Right ventricle myocardium inferior (tissue), 1 donor: ENCODE measurements at regions not wholly inside any gene's neighbourhood (a gene's known extent, or its start where the extent isn't known, plus 50 kb on each side); places are given as distances from the start of the nearest gene placed in this dataset.

ENCODE experiments used
- ATAC-seq: fragments of 200-7000 bp; cut with Tn5 transposase; one replicate; pipeline ENCODE4 v1.9.1; 2020; ENCODE audit warnings: mild to moderate bottlenecking, moderate library complexity
- DNase-seq: peaks from one replicate; pipeline ENCODE4 v3.0.0; 2021; ENCODE audit errors: missing footprints
- intact Hi-C: fragments of 100-400 bp; cut with DNase I; formaldehyde crosslinking; loops from one replicate; pipeline ENCODE4 v1.11.0; 2022
- donor health status: DM: no; HTN: yes; CAD: no; lungs with severe emphysema.

DNA sequence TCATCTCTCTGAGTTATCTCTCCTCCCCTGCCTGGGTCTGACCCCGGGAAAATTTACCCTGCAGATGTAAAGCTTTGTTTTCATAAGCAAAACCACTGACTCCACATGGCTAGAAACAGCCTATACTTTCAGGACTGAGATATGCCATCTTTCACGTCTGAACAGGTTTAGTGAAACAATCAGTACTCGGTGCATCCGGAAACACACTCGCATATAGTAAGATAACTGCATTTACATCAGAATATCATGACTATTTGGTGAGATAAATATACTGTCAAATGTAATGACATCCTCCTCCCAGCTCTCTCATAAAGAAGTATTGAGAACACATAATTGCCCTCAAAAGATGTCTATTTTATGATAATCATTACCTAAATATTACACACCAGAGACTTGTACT is 172.8 kb downstream of the EFNB2 start:
- DNase-seq = no peak
- intact Hi-C loops = no loop called here
- no peak for ATAC-seq

DNA sequence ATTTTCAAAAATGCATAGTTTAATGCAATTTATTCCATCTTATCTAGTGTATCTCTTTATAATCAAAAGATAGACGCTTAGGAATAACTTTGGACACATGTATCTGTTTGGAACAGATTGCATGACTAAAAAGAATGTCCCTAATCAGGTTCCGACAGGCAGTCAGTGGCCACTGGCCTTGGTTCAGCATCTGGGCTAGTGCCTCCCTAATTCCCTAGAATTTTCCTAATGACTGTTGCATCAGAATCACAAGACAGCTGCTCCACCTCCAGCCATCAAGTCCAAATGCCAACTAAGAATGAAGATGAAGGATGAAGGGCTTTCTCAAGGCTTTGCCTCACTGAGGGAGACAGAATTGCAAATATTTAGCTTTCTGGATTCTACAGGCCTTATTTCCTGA is 173.8 kb downstream of the EFNB2 start:
- no peak for ATAC-seq
- no peak for DNase-seq
- intact Hi-C loops = no loop called here

GRCh38 chr13:106357198-106357597 is 178.3 kb downstream of the EFNB2 start:
- intact Hi-C loops = no loop called here
- DNase-seq (no peak), ATAC-seq (no peak)

GRCh38 chr13:106355866-106356265 is 179.6 kb downstream of the EFNB2 start:
- intact Hi-C loops = no loop called here
- ATAC-seq = no peak

DNA sequence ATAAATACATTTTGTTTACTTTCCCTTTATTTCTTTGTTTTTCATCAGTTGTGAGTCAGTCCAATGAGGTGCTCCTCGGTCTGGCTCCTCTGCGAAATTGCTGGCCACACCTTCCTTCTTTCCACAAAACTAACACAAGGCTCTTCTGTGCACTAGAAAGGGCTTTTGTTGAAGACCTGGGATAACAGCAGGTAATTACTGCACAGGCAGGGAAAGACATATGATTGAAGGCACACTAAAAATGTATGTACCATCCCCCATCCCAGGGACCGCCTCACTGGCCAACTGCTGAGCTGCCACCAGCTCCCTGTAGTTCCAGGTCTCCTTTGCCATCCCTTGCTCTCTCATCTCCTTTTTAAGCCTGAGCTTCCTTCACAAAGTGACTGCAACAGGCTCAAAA is 180.5 kb downstream of the EFNB2 start:
- ATAC-seq = no peak
- DNase-seq = no peak
- intact Hi-C loops = no loop called here

More at GRCh38 chr13:106355866-106356265, 179.6 kb downstream of the EFNB2 start:
- no peak for DNase-seq

DNA sequence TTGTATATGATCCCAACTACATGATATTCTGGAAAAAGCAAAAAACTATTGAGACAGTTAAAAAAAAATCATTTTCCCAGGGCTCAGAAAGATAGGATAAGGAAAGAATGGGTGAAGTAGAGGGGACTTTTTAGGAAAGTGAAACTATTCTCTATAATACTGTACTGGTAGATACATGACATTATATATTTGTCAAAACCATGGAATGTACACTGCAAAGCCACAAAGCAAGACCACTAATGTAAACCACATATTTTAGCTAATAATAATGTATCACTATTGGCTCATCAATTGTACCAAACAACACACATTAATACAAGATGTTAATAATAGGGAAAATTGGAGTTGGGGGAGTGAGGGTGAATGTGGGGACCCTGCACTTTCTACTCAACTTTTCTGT is 182.6 kb downstream of the EFNB2 start:
- ATAC-seq = no peak

GRCh38 chr13:106351251-106351650 is 184.2 kb downstream of the EFNB2 start:
- DNase-seq = no peak
- intact Hi-C loops = no loop called here
- no peak for ATAC-seq

More for the DNA sequence above, 182.6 kb downstream of the EFNB2 start:
- intact Hi-C loops = no loop called here
- no peak for DNase-seq

- intact Hi-C loops = no loop called here
- ATAC-seq (no peak), DNase-seq (no peak)
These were observed 185.3 kb downstream of the EFNB2 start for GRCh38 chr13:106350208-106350607.

DNA sequence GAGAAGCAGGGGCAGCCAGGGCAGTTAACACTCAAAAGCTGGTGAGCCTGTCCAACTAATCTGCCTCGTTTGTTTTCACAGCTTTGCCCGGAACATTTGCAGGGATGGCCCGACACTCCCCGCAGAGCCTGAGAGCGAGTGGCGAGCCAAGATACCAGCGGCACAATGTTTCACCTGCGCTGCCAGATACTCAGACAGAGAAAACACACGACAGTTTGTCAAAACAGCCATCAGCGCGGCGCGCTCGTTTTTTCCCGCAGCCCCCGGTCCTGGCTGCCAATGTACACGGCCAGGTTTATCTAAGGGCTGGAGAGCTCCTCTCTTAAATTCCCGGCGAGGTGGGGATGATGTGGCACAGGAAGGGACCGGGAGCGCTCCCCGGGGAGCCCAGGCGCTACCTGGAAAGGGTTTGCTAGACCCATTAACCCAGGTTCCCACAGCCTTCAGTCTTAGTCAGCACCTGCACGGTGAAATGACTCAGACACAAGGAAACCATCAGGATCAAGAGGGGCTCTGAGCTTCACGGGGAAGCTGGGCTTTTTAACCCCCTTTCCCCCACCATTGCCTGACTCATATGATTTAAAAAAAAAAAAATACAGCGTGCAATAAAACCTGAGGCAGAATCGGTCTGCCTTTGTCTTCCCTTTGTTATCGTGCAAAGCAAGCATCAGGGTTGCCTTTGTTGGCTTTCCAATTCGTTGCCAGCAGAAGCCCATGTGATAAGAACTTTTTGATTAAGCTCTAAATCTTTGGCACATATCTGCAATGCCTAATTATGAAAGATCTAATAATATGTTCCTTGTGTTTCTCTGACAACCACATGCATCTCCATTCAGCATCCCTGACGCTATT is 186.2 kb downstream of the EFNB2 start:
- intact Hi-C loops = no loop called here

GRCh38 chr13:106348075-106348840 is 187.2 kb downstream of the EFNB2 start:
- ATAC-seq (no peak), DNase-seq (no peak)
- intact Hi-C loops = no loop called here

More for the DNA sequence above, 186.2 kb downstream of the EFNB2 start:
- no peak for DNase-seq
- no peak for ATAC-seq

- ATAC-seq (no peak), DNase-seq (no peak)
- intact Hi-C loops = no loop called here
These were observed 191.1 kb downstream of the EFNB2 start for GRCh38 chr13:106344342-106344741.

GRCh38 chr13:106343836-106344235 is 191.6 kb downstream of the EFNB2 start:
- DNase-seq (no peak), ATAC-seq (no peak)
- intact Hi-C loops = no loop called here

DNA sequence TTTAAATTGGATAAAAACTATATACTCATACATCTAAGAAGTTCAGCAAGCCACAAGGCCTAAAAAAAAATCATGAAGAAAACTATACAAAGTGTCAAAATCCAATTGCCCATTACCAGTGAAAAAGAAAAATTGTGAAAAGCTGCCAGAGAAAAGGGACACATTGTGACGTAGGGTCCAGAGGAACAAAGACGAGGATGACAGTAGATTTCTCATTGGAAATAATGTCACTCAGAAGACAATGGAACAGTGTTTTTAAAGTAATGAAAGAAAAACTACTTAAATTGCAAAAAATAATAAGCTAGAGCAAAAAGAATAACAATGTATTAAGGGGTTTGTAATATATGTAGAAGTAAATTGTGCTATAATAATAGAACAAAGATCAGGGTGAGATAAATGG is 195.2 kb downstream of the EFNB2 start:
- DNase-seq (no peak), ATAC-seq (no peak)
- intact Hi-C loops = no loop called here

DNA sequence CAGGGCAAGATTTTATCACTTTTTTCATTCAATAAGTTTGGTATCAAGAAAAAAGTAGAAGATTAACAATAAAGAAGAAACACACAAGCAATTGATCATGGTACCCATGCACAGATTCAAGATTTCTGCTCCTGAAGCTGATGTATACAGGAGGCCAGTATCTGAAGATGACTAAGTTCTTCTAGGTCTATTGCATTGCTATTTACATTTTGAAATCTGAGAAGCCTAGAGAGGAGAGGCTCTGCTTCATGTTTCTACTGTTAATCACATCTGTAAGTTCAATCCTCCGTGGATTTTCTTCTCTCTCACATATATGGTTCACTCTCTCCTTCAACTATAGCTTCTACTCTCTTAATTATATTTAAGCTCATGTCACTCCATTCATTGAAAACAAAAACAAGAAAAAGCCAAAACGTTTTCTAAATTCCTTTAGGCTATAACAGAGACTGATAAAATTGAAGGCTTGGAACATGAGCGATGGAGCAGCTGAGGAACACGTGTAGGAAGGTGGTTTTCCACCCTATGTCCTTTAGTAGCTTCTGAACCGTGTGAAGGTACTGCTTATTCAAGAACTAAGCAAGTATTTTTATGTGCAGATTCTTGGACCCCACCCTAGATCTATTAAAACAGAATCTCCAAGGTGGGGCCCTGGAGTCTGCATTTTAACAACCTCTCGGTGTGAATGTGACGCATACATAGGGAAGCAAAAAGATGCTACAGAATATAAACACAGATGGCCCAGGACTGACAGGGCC is 198.2 kb downstream of the EFNB2 start:
- no peak for DNase-seq
- no peak for ATAC-seq
- intact Hi-C loops = no loop called here

GRCh38 chr13:106336668-106337067 is 198.8 kb downstream of the EFNB2 start:
- intact Hi-C loops = no loop called here
- ATAC-seq = no peak

DNA sequence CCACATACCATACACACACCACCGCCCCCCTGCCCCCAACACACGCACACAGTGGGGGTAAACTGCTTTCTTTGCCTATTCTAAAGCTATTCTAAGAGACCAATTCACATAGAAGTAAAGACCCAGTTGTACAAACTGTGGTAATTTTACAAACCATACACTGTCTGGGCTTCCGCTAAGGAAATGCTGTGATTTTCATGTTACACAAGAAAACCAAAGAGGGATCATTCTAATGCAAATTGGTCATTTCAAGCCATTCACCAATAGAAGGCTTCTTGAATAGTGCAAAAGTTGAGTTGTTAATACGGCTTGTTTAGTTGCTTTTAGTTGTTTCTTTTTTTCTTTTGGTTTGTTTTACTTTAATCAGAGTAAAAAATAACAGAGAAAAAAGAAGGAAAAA is 202.8 kb downstream of the EFNB2 start:
- no peak for DNase-seq
- intact Hi-C loops = no loop called here
- ATAC-seq = no peak

More at GRCh38 chr13:106336668-106337067, 198.8 kb downstream of the EFNB2 start:
- no peak for DNase-seq

DNA sequence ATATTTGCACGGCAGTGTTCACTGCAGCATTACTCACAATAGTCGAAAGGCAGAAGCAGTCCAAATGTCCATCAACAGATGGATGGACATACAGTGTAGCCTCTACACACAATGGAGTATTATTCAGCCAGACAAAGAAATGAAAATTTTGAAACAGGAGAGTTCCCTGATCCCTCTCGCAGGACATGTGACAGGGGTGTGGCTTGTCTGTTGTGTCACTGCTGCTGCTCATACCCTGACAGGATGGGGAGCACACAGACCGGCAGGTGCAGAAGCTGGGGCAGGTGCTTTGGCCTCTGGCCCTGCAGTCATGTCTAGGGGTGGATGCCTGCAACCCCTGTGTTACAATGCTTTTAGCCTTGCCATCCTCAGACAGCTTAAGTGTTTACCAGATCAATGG is 204.3 kb downstream of the EFNB2 start:
- DNase-seq (no peak), ATAC-seq (no peak)
- intact Hi-C loops = no loop called here

GRCh38 chr13:106329941-106330340 is 205.5 kb downstream of the EFNB2 start:
- intact Hi-C loops = no loop called here
- DNase-seq (no peak), ATAC-seq (no peak)

DNA sequence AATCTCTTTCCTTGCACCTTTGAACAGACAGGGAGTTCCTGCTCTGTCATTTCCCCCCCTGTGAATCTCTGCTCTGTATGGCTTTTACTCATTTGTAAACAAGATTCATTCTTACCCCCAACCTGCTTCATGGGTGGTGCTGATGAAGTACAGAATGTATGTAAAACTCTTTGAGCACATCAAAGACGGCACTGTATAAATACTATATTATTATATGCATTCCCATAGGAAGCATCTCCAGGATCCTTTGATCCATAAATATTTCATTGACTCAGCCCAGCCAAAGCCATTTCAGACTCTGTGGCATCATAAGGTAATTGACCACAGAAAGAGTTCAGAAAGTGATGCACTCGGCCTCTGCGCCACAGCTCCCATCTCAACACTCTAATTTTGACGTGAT is 208.7 kb downstream of the EFNB2 start:
- ATAC-seq (no peak), DNase-seq (no peak)
- intact Hi-C loops = no loop called here
